Erythroblast (primary cell): ENCODE measurements at regions not wholly inside any gene's neighbourhood (a gene's known extent, or its start where the extent isn't known, plus 50 kb on each side); places are given as distances from the start of the nearest gene placed in this dataset.

Experiments used
- GATA1 ChIP-seq: IDR thresholded peaks from 2 replicates; pipeline ENCODE4 v1.6.1; 2011; ENCODE audit warnings: low read depth, mild to moderate bottlenecking, control low read depth, low read length, moderate library complexity
- POLR2A ChIP-seq: IDR thresholded peaks from 2 replicates; pipeline ENCODE4 v1.6.1; 2011; ENCODE audit warnings: mild to moderate bottlenecking, low read length

- TF ChIP-seq POLR2A (no peak), GATA1 (no peak)
Observed at GRCh38 chr12:42923583-42923982, 334.0 kb upstream of the PRICKLE1 start.
